ENCODE measurements at regions not wholly inside any gene's neighbourhood (a gene's known extent, or its start where the extent isn't known, plus 50 kb on each side); places are given as distances from the start of the nearest gene placed in this dataset.

DNA sequence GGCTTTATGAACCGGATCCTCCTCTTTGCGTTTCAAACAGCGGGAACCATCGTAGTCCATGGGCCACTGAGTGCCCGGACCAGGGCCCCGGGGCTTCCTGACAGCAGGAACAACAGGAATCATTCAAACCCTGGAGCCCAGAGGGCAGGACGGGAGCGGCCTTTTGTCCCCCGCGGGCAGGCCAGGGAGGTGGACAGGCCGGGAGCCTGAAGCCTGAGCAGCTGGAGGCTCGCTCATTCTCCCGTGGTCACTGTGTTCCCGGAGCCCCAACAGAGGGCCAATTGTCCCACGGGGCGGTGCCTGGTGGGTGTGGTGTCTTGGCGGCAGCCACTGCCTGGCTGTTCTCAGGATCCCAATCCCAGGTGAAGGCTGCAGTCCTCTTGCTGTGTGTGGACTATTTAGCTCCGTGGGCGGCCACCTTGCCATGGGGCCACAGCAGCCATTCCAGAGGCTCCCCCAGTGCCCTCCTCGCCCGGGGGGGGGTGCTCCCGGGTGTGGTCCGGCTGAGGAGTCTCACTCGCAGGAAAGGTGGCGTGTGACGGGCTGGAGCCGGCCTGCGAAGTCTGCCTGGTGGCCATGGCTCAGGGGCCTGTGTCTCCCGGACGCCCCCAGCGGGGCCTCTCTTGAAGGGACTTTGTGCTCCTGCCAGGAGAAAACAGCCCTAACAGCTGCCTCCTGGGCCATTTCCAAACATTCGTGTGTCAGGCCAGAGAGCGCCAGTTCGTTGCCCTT, 77.2 kb upstream of the BHLHE23 start (continued):
- TF ChIP-seq RFXANK (CRISPR knock-in tag; IDR thresholded peaks at IDR 0.05) (no peak), HNRNPH1 (optimal IDR thresholded peaks at IDR 0.05; ENCODE audit: low read depth, low read length) (no peak), ZNF207 (IDR thresholded peaks at IDR 0.05; ENCODE audit: borderline replicate concordance) (no peak), KLF12 (CRISPR knock-in tag; IDR thresholded peaks at IDR 0.05; ENCODE audit: borderline replicate concordance) (peak; percentile 67; the same call in 1 of the 2 replicates), SMAD1 (CRISPR knock-in tag; IDR thresholded peaks at IDR 0.05; ENCODE audit: borderline replicate concordance, low read depth) (0 out of 2 replicates have a peak, but pooled peaks have one; percentile 56), ZNF337 (CRISPR knock-in tag; IDR thresholded peaks at IDR 0.05; ENCODE audit: borderline replicate concordance, low read depth) (no peak), ZNF547 (CRISPR knock-in tag; IDR thresholded peaks at IDR 0.05) (no peak; the same call in 1 of the 2 replicates), MIER2 (CRISPR knock-in tag; IDR thresholded peaks at IDR 0.05) (peak; percentile 79), DR1 (CRISPR knock-in tag; IDR thresholded peaks at IDR 0.05) (0 out of 2 replicates have a peak, but pooled peaks have one; percentile 16), IKZF1 (IDR thresholded peaks at IDR 0.05) (no peak), ZNF703 (CRISPR knock-in tag; IDR thresholded peaks at IDR 0.05; ENCODE audit: borderline replicate concordance) (no peak), ZNF589 (CRISPR knock-in tag; conservative IDR thresholded peaks at IDR 0.05) (no peak), TBL1XR1 (IDR thresholded peaks at IDR 0.05; ENCODE audit: borderline replicate concordance, low read length, partially characterized antibody) (no peak), CCAR2 (optimal IDR thresholded peaks at IDR 0.05; ENCODE audit: low read depth, low read length) (no peak), CCDC6 (CRISPR knock-in tag; IDR thresholded peaks at IDR 0.05) (no peak), ZBTB20 (CRISPR knock-in tag; IDR thresholded peaks at IDR 0.05; ENCODE audit: borderline replicate concordance, low read depth) (0 out of 2 replicates have a peak, but pooled peaks have one; percentile 47), HNF4A (CRISPR knock-in tag; IDR thresholded peaks at IDR 0.05) (peak; percentile 91)
- TF ChIP-seq, protein P1, sequence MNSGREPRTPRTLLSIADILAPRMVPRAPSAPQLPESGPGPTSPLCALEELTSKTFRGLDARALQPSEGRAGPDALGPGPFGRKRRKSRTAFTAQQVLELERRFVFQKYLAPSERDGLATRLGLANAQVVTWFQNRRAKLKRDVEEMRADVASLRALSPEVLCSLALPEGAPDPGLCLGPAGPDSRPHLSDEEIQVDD (CRISPR knock-in tag; IDR thresholded peaks at IDR 0.05; ENCODE audit: borderline replicate concordance) = no peak
- TF ChIP-seq, protein P2, sequence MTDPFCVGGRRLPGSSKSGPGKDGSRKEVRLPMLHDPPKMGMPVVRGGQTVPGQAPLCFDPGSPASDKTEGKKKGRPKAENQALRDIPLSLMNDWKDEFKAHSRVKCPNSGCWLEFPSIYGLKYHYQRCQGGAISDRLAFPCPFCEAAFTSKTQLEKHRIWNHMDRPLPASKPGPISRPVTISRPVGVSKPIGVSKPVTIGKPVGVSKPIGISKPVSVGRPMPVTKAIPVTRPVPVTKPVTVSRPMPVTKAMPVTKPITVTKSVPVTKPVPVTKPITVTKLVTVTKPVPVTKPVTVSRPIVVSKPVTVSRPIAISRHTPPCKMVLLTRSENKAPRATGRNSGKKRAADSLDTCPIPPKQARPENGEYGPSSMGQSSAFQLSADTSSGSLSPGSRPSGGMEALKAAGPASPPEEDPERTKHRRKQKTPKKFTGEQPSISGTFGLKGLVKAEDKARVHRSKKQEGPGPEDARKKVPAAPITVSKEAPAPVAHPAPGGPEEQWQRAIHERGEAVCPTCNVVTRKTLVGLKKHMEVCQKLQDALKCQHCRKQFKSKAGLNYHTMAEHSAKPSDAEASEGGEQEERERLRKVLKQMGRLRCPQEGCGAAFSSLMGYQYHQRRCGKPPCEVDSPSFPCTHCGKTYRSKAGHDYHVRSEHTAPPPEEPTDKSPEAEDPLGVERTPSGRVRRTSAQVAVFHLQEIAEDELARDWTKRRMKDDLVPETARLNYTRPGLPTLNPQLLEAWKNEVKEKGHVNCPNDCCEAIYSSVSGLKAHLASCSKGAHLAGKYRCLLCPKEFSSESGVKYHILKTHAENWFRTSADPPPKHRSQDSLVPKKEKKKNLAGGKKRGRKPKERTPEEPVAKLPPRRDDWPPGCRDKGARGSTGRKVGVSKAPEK (CRISPR knock-in tag; IDR thresholded peaks at IDR 0.05; ENCODE audit: borderline replicate concordance) = no peak
- TF ChIP-seq, protein P3, sequence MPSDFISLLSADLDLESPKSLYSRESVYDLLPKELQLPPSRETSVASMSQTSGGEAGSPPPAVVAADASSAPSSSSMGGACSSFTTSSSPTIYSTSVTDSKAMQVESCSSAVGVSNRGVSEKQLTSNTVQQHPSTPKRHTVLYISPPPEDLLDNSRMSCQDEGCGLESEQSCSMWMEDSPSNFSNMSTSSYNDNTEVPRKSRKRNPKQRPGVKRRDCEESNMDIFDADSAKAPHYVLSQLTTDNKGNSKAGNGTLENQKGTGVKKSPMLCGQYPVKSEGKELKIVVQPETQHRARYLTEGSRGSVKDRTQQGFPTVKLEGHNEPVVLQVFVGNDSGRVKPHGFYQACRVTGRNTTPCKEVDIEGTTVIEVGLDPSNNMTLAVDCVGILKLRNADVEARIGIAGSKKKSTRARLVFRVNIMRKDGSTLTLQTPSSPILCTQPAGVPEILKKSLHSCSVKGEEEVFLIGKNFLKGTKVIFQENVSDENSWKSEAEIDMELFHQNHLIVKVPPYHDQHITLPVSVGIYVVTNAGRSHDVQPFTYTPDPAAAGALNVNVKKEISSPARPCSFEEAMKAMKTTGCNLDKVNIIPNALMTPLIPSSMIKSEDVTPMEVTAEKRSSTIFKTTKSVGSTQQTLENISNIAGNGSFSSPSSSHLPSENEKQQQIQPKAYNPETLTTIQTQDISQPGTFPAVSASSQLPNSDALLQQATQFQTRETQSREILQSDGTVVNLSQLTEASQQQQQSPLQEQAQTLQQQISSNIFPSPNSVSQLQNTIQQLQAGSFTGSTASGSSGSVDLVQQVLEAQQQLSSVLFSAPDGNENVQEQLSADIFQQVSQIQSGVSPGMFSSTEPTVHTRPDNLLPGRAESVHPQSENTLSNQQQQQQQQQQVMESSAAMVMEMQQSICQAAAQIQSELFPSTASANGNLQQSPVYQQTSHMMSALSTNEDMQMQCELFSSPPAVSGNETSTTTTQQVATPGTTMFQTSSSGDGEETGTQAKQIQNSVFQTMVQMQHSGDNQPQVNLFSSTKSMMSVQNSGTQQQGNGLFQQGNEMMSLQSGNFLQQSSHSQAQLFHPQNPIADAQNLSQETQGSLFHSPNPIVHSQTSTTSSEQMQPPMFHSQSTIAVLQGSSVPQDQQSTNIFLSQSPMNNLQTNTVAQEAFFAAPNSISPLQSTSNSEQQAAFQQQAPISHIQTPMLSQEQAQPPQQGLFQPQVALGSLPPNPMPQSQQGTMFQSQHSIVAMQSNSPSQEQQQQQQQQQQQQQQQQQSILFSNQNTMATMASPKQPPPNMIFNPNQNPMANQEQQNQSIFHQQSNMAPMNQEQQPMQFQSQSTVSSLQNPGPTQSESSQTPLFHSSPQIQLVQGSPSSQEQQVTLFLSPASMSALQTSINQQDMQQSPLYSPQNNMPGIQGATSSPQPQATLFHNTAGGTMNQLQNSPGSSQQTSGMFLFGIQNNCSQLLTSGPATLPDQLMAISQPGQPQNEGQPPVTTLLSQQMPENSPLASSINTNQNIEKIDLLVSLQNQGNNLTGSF (CRISPR knock-in tag; IDR thresholded peaks at IDR 0.05) = no peak
- TF ChIP-seq, protein P4, sequence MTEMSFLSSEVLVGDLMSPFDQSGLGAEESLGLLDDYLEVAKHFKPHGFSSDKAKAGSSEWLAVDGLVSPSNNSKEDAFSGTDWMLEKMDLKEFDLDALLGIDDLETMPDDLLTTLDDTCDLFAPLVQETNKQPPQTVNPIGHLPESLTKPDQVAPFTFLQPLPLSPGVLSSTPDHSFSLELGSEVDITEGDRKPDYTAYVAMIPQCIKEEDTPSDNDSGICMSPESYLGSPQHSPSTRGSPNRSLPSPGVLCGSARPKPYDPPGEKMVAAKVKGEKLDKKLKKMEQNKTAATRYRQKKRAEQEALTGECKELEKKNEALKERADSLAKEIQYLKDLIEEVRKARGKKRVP (CRISPR knock-in tag; IDR thresholded peaks at IDR 0.05) = no peak

Data from HepG2 (cell line).